GM19372 (cell line): ENCODE measurements at regions not wholly inside any gene's neighbourhood (a gene's known extent, or its start where the extent isn't known, plus 50 kb on each side); places are given as distances from the start of the nearest gene placed in this dataset.
"Not testable (repeated sequence)": the region's sequence is repeated elsewhere in the genome, so short reads cannot be mapped to it uniquely, and the experiment has no call there.

ENCODE experiments used
- ATAC-seq: cut with Tn5 transposase; IDR thresholded peaks from one replicate; pipeline ENCODE4 v1.9.1; 2021; ENCODE audit warnings: mild to moderate bottlenecking, low read depth, moderate library complexity; ENCODE audit not compliant: unreplicated experiment

GRCh38 chr6:144470201-144470600 is 185.1 kb downstream of the UTRN start:
- ATAC-seq, result not testable (repeated sequence)

DNA sequence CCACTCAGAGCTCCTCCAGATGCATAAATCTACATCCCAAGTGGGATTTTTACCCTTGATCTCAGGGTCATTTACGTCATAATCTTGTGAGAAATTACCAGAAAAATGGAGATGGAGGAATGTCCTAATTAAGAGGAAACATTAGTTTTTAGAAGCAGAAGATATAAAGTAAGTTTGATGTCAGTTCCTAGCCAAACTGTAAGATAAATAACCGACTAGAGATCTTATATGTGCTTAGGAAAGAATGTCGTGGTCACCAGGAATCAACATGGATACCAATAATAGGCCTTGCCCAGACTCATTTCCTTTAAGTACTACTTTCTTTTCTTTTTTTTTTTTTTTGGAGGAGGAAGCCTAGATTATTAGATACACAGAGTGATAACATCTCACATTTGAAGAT is 186.9 kb downstream of the UTRN start:
- ATAC-seq, result no peak

DNA sequence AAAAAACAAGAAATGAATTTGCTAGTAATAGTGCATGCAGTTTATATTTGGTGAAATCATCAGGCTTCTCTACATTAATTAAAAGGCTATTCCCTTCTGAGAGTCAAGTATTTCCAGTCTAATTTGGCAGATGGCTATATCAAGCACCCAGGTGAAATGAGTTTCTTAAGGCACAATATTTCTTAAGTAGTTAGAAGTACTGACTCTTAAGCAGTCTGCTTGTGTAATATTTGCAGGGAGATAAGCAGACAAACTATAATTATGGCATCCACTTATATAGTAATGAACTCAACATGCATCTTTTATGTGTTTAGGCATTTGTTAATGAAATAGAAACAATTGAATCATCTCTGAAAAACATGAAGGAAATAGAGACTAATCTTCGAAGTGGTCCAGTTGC is 189.2 kb downstream of the UTRN start:
- ATAC-seq, result no peak

DNA sequence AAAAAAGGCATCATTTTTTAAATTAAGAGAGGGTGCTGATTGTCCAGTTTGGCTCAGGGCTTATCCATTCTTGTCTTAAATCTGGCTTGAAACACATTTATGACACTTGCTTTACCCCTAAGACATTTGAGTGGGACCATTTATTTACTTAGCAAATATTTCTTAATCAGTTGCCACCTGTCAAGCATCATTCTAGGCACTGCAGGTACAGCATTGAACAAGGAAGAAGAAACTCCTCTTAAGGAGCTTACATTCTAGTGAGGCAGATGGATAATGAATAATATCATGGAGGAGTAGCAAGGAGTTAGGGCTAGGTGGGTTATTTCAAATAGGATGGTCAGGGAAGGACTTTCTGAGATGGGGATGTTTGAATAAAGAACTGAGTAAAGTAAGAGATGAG is 189.8 kb downstream of the UTRN start:
- no peak for ATAC-seq

DNA sequence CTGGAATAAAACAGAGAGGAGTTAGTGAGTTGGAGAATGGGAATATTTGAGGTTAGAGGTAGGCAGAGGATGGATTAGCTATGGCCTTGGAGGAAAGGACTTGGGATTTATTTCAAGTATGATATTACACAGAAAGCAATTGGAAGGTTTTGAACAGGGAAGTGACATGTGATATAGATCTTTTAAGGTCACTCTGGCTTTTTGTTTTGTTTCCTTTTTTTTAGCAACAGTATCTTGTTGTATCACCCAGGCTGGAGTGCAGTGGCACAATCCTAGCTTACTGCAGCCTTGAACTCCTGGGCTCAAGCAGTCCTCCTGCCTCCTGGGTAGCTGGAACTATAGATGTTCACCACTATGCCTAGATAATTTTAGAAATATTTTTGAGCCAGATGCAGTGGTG is 190.3 kb downstream of the UTRN start:
- no peak for ATAC-seq

DNA sequence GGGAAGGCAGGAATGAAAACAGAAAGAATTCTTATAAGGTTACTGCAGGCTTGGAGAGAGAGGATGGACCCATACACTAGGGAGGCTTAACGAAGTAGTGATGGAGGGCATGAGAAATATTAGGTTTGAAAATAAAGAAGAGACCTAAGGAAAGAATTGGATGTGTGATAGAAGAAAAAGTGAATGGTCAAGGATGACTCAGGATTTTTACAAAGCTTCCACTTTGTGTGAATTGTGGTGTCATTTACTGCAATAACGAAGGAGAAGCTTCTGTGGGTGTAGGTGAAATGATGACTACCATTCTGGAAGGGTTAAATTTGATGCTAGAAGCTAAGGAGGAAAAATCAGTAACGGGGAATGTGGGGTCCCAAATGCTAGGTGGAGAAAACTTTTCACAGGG is 191.2 kb downstream of the UTRN start:
- ATAC-seq, result no peak

- ATAC-seq, result no peak
These were observed 192.3 kb downstream of the UTRN start for GRCh38 chr6:144477396-144477795.

DNA sequence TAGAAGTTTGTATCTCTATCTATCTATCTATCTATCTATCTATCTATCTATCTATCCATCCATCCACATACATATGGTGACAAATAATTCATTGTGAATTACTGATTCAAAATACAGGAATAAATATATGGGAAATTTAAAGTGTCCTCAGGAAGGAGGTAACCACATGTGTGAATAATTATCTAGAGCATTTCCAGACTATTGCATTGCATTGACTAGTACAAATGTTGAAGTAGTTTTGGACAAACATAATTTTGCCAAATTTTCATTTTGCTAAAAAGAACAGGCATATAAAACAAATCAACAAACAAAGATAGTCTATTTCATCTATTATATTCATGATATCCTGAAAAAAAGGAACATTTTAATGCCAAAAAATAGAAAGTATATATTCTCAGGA is 192.7 kb downstream of the UTRN start:
- no peak for ATAC-seq

DNA sequence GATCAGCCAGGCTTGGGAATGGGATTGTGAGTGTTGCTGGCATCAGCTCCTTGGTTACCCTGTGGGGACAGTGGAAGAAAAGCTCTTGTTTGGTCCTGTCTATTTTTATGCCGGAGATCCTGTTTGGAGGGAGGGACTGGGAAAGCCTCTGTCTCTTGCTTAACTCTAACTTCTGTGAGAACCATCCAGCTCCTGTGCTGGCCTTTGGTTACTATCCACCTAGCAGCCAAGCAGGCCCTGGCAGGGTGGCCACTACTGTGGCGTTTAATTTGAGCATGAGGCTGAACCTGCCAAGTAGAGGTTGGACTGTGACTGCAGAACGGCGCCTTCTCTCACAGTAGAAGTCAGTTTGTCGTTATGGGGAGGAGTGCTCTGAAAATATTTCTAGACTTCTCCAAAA is 193.3 kb downstream of the UTRN start:
- no peak for ATAC-seq

DNA sequence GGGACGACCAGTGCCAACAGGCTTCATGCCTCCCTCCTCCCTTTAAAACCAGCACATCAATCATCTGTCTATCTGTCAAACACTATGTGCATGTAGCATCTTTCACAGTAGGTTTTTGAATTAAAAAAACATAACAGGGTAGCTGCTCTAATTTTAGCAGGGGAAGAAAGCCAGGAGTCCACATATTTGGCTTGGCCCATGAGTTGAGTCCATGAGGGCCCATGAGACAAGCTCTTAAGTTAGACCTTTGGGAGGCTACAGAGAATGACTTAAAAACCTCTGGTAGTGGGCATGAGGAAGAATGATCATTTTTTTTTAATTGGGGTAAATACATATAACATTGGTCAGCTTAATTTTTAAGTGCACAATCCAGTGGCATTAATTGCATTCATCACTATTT is 194.9 kb downstream of the UTRN start:
- ATAC-seq, result no peak

GRCh38 chr6:144480473-144480872 is 195.3 kb downstream of the UTRN start:
- ATAC-seq, result no peak

DNA sequence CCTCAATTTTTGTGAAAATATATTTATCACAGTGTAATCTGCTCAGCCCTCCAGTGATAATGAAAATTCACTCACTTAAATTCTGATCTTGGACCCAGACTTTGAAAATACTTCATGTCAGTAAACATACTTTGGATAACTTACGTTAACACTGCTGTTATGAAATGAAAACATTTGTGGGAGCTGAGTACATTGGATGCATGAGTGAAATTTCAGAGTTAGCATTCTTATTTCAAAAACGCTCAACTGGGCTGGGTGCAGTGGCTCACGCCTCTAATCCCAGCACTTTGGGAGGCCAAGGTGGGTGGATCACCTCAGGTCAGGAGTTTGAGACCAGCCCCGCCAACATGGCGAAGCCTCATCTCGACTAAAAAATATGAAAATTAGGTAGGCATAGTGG is 196.4 kb downstream of the UTRN start:
- no peak for ATAC-seq

GRCh38 chr6:144482142-144482541 is 197.0 kb downstream of the UTRN start:
- no peak for ATAC-seq

GRCh38 chr6:144485531-144485930 is 200.4 kb downstream of the UTRN start:
- no peak for ATAC-seq

DNA sequence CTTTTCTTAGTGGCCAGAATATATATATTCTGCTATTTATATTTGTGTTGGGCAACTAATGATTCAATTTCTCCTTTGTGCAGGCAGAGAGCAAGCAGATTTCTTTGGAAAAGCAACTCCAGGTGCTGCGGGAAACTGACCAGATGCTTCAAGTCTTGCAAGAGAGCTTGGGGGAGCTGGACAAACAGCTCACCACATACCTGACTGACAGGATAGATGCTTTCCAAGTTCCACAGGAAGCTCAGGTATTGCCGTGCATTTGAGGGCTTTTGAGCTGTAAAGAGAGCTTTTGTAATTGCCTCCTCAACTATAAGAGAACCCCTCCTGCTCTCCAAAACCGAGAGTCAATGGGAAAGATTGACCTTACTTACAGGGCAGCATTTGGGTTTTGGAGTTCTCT is 203.5 kb downstream of the UTRN start:
- no peak for ATAC-seq

DNA sequence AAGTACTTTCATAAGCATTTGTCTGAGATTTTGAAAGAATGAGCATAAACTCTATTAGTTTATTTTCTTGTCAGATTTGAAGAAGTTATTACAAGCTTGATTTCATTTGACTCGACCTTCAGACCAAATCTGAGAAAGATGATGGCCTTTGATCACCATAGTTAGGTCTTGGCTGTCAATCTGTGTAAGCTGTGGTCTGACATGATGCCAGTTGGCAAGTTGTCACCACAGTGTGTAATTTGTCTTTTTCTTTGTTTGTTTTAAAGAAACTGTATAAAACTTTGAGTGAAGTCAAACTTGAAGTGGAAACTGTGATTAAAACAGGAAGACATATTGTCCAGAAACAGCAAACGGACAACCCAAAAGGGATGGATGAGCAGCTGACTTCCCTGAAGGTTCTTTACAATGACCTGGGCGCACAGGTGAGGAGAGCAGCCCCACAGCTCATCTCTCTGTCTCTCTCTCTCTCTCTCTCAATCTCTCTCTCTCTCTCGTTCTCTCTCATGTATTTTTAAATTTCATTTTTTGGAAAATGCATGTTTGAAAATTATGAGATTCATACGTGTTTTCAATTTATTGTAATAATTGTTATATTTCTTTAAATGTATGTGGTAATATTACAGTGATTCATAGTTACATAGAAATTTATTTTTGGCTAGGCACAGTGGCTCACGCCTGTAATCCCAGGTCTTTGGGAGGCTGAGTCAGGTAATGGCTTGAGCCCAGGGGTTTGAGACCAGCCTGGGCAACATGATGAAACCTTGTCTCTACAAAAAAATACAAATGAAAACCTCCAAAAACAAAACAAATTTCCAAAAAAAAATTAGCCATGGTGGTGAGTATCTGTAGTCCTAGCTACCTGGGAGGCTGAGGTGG is 208.1 kb downstream of the UTRN start:
- ATAC-seq, result no peak

- not testable (repeated sequence) for ATAC-seq
These were observed 209.9 kb downstream of the UTRN start for GRCh38 chr6:144495076-144495475.

DNA sequence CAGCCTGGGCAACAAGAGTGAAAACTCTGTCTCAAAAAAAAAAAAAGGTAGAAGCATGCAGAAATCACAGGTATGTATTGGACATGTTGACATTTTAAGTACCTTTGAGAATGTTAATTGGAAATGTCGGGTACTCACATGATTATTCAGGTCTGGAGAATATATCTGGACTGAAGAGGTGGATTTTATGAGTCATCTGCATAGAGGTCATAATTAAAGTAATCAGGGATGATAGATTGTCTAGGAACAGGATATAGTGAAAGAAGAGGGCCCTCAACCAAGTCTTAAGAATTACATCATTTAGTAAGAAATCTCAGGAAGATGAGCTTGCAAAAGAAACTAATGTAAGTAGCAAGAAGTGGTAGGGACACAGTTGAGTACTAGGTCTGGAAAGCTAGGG is 212.5 kb downstream of the UTRN start:
- ATAC-seq, result no peak

- no peak for ATAC-seq
These were observed 215.8 kb downstream of the UTRN start for GRCh38 chr6:144500892-144501291.

GRCh38 chr6:144505214-144505613 is 220.1 kb downstream of the UTRN start:
- not testable (repeated sequence) for ATAC-seq

GRCh38 chr6:144506051-144506450 is 220.9 kb downstream of the UTRN start:
- ATAC-seq, result not testable (repeated sequence)

- not testable (repeated sequence) for ATAC-seq
These were observed 222.7 kb downstream of the UTRN start for GRCh38 chr6:144507772-144508312.
